GM23338 (cell line): ENCODE measurements at regions not wholly inside any gene's neighbourhood (a gene's known extent, or its start where the extent isn't known, plus 50 kb on each side); places are given as distances from the start of the nearest gene placed in this dataset.

Experiments
- ATAC-seq: fragments of 200-7000 bp; cut with Tn5 transposase; 3 replicates; pipeline ENCODE4 v1.9.1; 2020
- DNase-seq: peaks from one replicate; pipeline ENCODE4 v3.0.0-alpha.2; 2015; ENCODE audit warnings: low spot score
- H2AFZ ChIP-seq: fragments of 200-600 bp; sonication (generic); 2 replicates; pipeline ENCODE4 v1.8.0; 2016; ENCODE audit warnings: antibody characterized with exemption, mild to moderate bottlenecking, moderate library complexity
- H3F3A ChIP-seq: fragments of 200-600 bp; sonication (generic); replicated peaks from 2 replicates; pipeline ENCODE4 v1.8.0; 2017; ENCODE audit warnings: antibody characterized with exemption, mixed run types, low read depth
- H3K27ac ChIP-seq: fragments of 200-600 bp; sonication (generic); 2 replicates; pipeline ENCODE4 v1.6.1; 2016; ENCODE audit warnings: low read depth
- H3K27me3 ChIP-seq: fragments of 200-600 bp; sonication (generic); 2 replicates; pipeline ENCODE4 v1.8.0; 2016; ENCODE audit warnings: mild to moderate bottlenecking, mixed run types, moderate library complexity; ENCODE audit not compliant: insufficient read depth
- H3K36me3 ChIP-seq: fragments of 200-600 bp; sonication (generic); 2 replicates; pipeline ENCODE4 v1.8.0; 2016; ENCODE audit warnings: mild to moderate bottlenecking; ENCODE audit not compliant: insufficient read depth
- H3K4me1 ChIP-seq: fragments of 200-600 bp; sonication (generic); 2 replicates; pipeline ENCODE4 v1.8.0; 2016; ENCODE audit warnings: mild to moderate bottlenecking, moderate library complexity; ENCODE audit not compliant: insufficient read depth
- H3K4me2 ChIP-seq: fragments of 200-600 bp; sonication (generic); 2 replicates; pipeline ENCODE4 v1.7.1; 2017; ENCODE audit warnings: mixed run types
- H3K4me3 ChIP-seq: fragments of 200-600 bp; sonication (generic); 2 replicates; pipeline ENCODE4 v1.6.1; 2016; ENCODE audit warnings: mixed run types
- H3K79me2 ChIP-seq: fragments of 200-600 bp; sonication (generic); replicated peaks from 2 replicates; pipeline ENCODE4 v1.8.0; 2017; ENCODE audit warnings: mild to moderate bottlenecking; ENCODE audit not compliant: insufficient read depth
- H3K9me2 ChIP-seq: fragments of 200-600 bp; sonication (generic); 2 replicates; pipeline ENCODE4 v1.8.0; 2017; ENCODE audit not compliant: insufficient read depth
- H4K20me1 ChIP-seq: fragments of 200-600 bp; sonication (generic); replicated peaks from 2 replicates; pipeline ENCODE4 v1.8.0; 2017; ENCODE audit warnings: mild to moderate bottlenecking; ENCODE audit not compliant: insufficient read depth
- H3K27ac Mint-ChIP-seq: 2 replicates; pipeline ENCODE4 v1.8.0; 2020; ENCODE audit warnings: inconsistent platforms, mild to moderate bottlenecking, moderate library complexity, mixed read lengths
- H3K27me3 Mint-ChIP-seq: 3 replicates; pipeline ENCODE4 v1.8.0; 2022; ENCODE audit warnings: low read depth, mild to moderate bottlenecking, moderate library complexity, mixed read lengths, inconsistent platforms; ENCODE audit not compliant: insufficient read depth, poor library complexity
- H3K36me3 Mint-ChIP-seq: 3 replicates; pipeline ENCODE4 v1.8.0; 2021; ENCODE audit warnings: low read depth, mild to moderate bottlenecking, inconsistent platforms, moderate library complexity, mixed read lengths
- H3K4me1 Mint-ChIP-seq: 3 replicates; pipeline ENCODE4 v1.8.0; 2020; ENCODE audit warnings: mild to moderate bottlenecking, inconsistent platforms, mixed read lengths
- H3K4me3 Mint-ChIP-seq: 3 replicates; pipeline ENCODE4 v1.8.0; 2021; ENCODE audit warnings: moderate library complexity, mild to moderate bottlenecking, inconsistent platforms, mixed read lengths
- H3K9me3 Mint-ChIP-seq: 3 replicates; pipeline ENCODE4 v1.8.0; 2020; ENCODE audit warnings: moderate library complexity, mild to moderate bottlenecking, inconsistent platforms, mixed read lengths
- ETS1 ChIP-seq: IDR thresholded peaks from 2 replicates; pipeline ENCODE4 v1.6.1; 2016; ENCODE audit warnings: antibody characterized with exemption
- EZH2phosphoT487 ChIP-seq: fragments of 200-600 bp; sonication (generic); IDR thresholded peaks from one replicate; pipeline ENCODE4 v1.8.1; 2018; ENCODE audit warnings: antibody characterized with exemption; ENCODE audit not compliant: unreplicated experiment
- JUNB ChIP-seq: IDR thresholded peaks from one replicate; pipeline ENCODE4 v1.6.1; 2016; ENCODE audit warnings: antibody characterized with exemption; ENCODE audit not compliant: unreplicated experiment
- NANOG ChIP-seq: IDR thresholded peaks from 2 replicates; pipeline ENCODE4 v1.6.1; 2016; ENCODE audit warnings: antibody characterized with exemption, borderline replicate concordance
- POLR2AphosphoS5 ChIP-seq: IDR thresholded peaks from 2 replicates; pipeline ENCODE4 v1.6.1; 2016; ENCODE audit warnings: antibody characterized with exemption, low read depth
- STAT1 ChIP-seq: IDR thresholded peaks from one replicate; pipeline ENCODE4 v1.6.1; 2016; ENCODE audit warnings: antibody characterized with exemption; ENCODE audit not compliant: unreplicated experiment
- ZNF114 ChIP-seq: fragments of 250-450 bp; sonication (Bioruptor Pico); IDR thresholded peaks from 2 replicates; pipeline ENCODE4 v1.5.0; 2020; ENCODE audit warnings: mild to moderate bottlenecking, moderate library complexity
- ZNF331 ChIP-seq: fragments of 250-450 bp; sonication (Bioruptor Pico); IDR thresholded peaks from 2 replicates; pipeline ENCODE4 v1.5.0; 2020; ENCODE audit warnings: low read depth, mild to moderate bottlenecking, moderate library complexity
- ZNF462 ChIP-seq: fragments of 250-450 bp; sonication (Bioruptor Pico); IDR thresholded peaks from 2 replicates; pipeline ENCODE4 v1.5.0; 2020; ENCODE audit warnings: mild to moderate bottlenecking, moderate library complexity

GRCh38 chr1:218705911-218706893 lies 361.1 kb downstream of the TGFB2 start:
- no peak overlapping the region for H3K4me3 ChIP-seq
- H3K27ac ChIP-seq: no peak overlapping the region
- Mint-ChIP-seq H3K4me3 (no peak overlapping the region), H3K36me3 (no peaks in the 10 kb centered on the region), H3K9me3 (no peaks in the 10 kb centered on the region), H3K27me3 (no peaks in the 10 kb centered on the region), H3K27ac (no peak overlapping the region), H3K4me1 (no peaks in the 10 kb centered on the region)
- H4K20me1 ChIP-seq: no peaks in the 10 kb centered on the region
- no peaks in the 10 kb centered on the region for H3F3A ChIP-seq
- DNase-seq: no peak
- no peaks in the 10 kb centered on the region for H3K79me2 ChIP-seq
- no peak overlapping the region for H3K4me2 ChIP-seq
- TF ChIP-seq STAT1 (no peak), JUNB (no peak), ZNF114 (no peak), EZH2phosphoT487 (no peak), ZNF331 (no peak)
- H2AFZ ChIP-seq: no peak overlapping the region
- H3K27me3 ChIP-seq: no peaks in the 10 kb centered on the region
- no peaks in the 10 kb centered on the region for H3K4me1 ChIP-seq
- no peak for ATAC-seq
- H3K9me2 ChIP-seq: no peaks in the 10 kb centered on the region; the same call in 1 of the 2 replicates
- H3K36me3 ChIP-seq: no peaks in the 10 kb centered on the region

GRCh38 chr1:218711001-218711400 lies 365.9 kb downstream of the TGFB2 start:
- Mint-ChIP-seq H3K4me3 (no peak overlapping the region), H3K9me3 (peaks cover 4% of the 10 kb centered on the region; the same call in 1 of the 3 replicates), H3K4me1 (no peaks in the 10 kb centered on the region), H3K36me3 (no peaks in the 10 kb centered on the region), H3K27me3 (no peaks in the 10 kb centered on the region), H3K27ac (no peak overlapping the region)
- no peak overlapping the region for H2AFZ ChIP-seq
- H3K27me3 ChIP-seq: no peaks in the 10 kb centered on the region
- no peaks in the 10 kb centered on the region for H3K4me1 ChIP-seq
- DNase-seq: no peak
- H3K27ac ChIP-seq: no peak overlapping the region
- H3K9me2 ChIP-seq: peaks cover 5% of the 10 kb centered on the region; the same call in 1 of the 2 replicates
- no peaks in the 10 kb centered on the region for H4K20me1 ChIP-seq
- no peaks in the 10 kb centered on the region for H3K79me2 ChIP-seq
- H3K4me3 ChIP-seq: no peak overlapping the region
- no peak overlapping the region for H3K4me2 ChIP-seq
- no peak for ATAC-seq
- H3F3A ChIP-seq: no peaks in the 10 kb centered on the region
- no peaks in the 10 kb centered on the region for H3K36me3 ChIP-seq
- TF ChIP-seq ZNF462 (CRISPR knock-in tag): no peak
- no peak for TF ChIP-seq EZH2phosphoT487
- TF ChIP-seq STAT1: no peak
- no peak for TF ChIP-seq NANOG
- no peak for TF ChIP-seq POLR2AphosphoS5
- TF ChIP-seq JUNB: no peak
- no peak for TF ChIP-seq ZNF331
- no peak for TF ChIP-seq ETS1
